ENCODE measurements at regions not wholly inside any gene's neighbourhood (a gene's known extent, or its start where the extent isn't known, plus 50 kb on each side); places are given as distances from the start of the nearest gene placed in this dataset.
"Not testable (repeated sequence)": the region's sequence is repeated elsewhere in the genome, so short reads cannot be mapped to it uniquely, and the experiment has no call there.

DNA sequence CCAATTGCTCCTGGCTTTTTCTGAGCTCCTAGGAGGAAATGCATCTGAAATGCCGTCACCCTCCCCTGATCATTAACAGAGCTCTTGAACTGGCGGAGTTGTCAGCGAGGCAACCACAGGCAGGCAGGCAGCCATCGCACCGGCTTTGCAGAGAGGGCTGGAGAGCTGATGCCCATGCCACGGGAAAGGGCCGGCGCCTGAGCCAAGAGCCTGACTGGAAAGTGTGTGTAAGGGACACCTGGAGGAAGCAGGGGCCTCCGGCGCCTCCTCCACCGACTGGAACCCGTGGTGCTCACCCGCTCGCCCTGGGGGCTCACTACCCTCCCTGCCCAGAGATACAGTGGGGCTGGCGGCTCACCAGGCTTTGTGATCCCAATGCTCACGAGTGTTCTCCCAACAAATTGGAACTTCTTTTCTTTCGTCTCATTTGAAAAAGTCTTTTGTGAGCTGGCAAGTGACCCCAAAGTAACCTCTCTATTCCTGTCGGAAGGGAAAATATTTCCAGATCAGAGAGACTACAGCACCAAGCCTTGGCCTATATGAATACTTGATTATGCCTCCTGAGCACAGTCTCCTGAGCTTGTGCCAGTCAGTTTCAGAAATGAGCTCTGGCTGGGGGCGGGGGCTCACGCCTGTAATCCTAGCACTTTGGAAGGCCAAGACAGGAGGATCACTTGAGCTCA is 97.7 kb upstream of the SLC25A33 start:
- DNase-seq (ENCODE audit: low read depth) = no peak

DNA sequence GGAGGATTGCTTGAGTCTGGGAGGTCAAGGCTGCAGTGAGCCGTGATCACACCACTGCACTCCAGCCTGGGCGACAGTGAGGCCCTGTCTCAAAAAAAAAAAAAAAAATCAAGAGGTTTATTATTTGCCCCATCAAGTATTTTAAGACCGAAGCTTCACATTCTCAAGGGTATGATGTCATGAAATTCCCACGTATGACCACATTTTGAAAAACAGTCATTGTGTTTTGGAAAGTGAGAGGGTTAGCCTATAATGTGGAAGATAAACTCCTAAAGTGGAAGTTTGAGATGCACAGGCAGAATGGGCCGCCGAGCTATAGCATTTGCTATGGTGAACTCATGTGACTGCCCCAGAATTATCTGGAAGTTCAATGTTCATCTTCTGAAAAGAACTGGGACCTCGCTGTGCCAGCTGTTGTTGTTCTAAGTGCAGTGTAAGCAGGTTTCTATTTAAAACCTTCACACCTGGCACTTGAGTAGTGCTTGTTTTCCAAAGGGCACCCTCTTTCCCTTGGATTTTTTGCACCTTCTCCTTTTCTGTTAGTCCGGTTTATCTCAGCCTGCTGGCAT is 96.9 kb upstream of the SLC25A33 start:
- no peak for DNase-seq (ENCODE audit: low read depth)

DNA sequence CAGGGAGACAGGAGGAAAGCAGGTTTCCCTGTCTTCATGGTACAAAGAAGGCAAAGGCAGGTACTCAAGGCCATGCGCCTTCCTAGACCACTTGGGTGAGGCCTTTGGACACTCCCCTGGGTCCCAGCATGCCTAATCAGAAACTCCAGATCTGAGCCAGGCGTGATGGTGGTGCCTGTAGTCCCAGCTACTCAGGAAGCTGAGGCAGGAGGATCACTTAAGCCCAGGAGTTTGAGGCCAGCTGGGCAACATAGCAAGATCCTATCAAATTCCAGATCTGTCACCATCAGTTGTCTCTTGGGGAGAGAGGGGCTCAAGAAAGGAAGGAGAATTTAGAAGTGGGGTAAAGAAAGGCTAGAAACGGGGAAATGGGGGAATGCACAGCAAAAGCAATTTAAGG is 96.3 kb upstream of the SLC25A33 start:
- no peak for DNase-seq (ENCODE audit: low read depth)

DNA sequence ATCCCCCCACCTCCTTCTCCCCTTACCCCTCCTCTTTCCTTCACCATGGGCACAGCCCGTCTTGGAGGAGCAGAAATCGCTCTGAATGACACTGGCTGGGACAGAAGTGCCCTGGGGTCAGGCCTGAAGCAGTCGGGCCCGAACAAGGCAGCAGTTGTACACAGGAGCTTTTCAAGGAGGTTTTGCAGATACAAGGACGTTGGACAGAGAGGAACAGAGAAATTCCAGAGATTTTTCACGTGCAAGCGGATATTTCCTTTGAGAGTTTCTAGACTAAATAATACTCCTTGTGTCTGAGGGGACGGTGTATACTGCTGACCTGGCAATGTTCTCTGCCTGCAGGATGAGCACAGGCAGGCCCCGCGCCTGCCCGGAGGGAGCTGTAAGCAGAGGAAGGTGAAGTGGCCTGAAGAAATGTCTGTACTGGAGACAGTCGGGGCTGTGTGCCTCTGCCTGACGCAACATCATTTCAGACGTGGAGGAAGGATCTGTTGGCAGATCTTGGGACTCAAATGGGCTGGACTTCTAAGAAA is 95.3 kb upstream of the SLC25A33 start:
- DNase-seq (ENCODE audit: low read depth) = no peak

DNA sequence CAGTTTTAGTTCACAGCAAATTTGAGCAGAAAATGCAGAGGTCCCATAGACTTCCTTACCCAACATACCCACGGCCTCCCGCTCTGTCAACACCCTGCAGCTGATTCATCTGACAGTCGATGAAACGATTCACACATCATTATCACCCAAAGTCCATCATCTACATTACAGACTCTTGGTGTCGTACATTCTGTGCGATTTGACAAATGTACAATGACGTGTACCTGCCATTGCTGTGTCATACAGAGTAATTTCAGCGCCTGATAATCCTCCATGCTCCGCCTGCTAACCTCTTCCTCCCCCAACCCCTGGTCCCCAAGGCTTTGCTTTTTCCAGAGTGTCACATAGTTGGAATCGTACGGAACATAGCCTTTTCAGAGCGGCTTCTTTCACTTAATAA is 94.7 kb upstream of the SLC25A33 start:
- DNase-seq (ENCODE audit: low read depth) = no peak

DNA sequence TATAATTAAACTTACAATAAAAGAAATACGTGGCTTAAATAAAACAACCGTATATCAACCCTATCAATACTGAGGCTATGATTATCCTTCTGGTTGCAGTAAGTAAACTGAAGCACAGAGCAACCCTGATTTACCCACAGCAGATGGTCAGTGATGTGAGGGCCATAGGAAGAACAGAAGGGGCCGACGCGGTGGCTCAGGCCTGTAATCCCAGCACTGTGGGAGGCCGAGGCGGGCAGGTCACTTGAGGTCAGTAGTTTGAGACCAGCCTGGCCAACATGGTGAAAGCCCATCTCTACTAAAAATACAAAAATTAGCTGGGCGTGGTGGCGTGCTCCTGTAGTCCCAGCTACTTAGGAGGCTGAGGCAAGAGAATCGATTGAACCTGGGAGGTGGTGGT is 94.2 kb upstream of the SLC25A33 start:
- DNase-seq (ENCODE audit: low read depth) = not testable (repeated sequence)

DNA sequence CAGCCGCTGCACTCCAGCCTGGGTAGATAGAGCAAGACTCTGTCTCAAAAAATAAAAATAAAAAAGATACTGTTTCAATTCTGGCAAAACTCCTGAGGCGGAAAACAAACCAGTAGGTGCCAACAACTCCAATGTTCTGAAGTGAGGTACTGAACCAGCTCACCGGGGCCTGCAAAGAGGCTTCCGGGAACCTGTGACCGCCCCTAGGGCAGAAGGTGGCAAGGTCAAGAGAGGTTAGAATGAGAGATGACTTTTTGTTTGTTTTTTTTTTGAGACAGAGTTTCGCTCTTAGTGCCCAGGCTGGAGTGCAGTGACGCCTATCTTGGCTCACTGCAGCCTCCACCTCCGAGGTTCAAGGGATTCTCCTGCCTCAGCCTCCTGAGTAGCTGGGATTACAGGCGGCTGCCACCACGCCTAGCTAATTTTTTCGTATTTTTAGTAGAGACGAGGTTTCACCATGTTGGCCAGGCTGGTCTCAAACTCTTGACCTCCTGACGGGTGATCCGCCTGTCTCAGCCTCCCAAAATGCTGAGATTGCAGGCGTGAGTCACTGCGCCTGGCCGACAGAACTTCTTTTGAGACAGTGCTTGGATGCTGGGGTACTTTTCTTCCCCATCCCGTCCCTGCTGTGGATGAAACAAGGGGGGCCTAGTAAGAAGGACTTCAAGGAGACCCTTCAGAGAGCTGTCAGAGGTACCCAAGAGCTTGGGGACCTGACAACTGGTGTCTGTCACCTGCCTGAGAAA is 91.9 kb upstream of the SLC25A33 start:
- DNase-seq (ENCODE audit: low read depth) = no peak

DNA sequence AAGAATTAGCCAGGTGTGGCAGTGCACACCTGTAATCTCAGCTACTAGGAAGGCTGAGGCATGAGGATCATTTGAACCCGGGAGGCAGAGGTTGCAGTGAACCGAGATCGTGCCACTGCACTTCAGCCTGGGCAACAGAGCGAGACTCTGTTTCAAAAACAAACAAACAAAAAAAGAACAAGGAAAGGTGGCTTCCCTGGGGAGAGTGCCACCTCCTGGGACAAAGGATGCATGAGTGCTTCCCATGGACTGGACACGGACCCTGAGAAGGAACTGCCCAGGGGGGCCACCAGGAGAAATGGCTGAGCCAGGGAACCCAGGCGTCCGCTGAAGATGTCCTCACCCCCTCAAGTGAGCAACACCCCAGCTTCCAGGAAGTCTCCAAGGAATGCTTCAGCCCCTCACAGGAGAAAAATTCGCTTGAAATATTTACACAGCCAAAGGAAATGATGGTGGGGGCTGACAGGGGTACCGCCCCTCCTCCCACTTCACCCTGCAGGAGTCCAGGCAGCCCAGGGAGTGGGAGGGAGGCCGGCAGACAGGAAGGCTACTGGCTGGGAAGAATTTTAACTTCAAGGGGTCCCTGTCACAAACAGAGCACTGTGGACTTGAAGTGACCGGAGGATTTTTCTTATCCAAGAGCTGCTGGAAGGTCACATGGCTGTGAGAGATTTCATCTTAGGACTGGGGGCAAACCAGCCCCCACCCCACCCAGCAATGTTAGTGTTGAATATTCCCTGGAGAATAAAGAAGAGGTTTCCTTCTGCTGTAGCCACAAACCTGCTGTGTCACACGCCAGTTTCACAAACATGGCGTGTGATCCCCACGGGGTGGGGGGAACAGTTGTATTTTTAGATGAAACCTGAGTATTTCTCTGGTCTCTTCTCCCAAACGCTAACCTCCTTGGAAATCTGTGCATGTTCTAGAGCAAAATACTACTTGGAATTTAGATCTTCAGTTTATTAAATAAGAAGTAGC is 90.8 kb upstream of the SLC25A33 start:
- no peak for DNase-seq (ENCODE audit: low read depth)

DNA sequence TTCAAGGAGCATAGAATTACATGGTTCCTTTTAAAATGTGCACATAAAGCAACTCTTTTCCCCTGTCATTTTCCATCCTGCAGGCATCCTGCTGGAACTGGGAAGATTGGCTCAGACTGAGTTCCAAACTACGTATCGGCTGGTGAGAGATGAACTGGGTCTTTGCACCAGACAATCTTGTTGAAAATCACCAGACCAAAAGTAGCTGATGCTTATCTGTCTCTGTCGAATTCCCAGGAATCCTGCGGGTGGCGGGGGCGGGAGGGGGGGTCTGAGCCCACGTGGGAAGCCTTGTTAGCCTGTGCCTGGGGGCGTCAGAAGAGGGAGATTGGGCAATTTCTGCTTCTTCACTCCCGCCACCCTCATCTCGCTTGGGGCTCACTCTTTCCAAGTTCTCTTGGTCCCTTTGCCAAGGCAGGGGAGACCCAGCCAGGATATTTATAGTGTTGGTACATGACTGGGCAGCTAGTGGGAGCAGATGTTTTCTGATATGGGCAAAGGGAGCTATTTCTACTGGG is 90.1 kb upstream of the SLC25A33 start:
- DNase-seq (ENCODE audit: low read depth) = no peak

DNA sequence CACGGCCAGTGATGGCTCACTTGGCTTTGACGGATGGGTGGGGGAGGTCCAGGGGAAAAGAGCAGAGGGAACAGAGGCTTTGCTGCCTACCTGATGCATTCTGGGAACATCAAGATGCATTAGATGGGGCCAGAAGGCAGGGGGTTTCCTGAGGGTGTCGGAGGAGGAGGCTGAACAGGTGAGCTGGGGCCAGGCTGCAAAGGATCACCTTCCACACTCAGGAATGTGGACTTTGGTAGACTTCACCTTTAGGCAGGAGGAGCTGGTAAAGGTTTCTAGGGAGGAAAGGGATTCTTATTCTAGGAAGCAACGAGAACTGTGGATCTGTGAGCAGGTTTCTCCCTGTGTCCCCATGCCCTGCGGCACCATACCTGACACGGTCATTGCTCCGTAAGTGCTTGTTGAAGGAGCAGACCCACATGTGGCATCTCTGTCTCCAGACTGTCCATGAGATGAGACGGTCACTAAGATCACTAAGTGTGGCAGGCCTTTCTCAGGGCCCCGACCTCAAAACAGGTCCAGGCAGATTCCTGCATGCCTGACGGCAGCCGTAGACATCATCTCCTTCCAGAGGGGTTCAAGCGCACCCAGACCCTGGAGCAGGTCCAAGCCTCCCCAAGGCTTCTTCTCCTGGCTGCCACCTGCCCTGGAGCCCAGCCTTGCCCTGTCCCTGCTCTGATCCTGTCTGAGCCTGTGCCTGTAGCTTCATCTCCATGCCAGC is 89.1 kb upstream of the SLC25A33 start:
- DNase-seq (ENCODE audit: low read depth) = no peak

DNA sequence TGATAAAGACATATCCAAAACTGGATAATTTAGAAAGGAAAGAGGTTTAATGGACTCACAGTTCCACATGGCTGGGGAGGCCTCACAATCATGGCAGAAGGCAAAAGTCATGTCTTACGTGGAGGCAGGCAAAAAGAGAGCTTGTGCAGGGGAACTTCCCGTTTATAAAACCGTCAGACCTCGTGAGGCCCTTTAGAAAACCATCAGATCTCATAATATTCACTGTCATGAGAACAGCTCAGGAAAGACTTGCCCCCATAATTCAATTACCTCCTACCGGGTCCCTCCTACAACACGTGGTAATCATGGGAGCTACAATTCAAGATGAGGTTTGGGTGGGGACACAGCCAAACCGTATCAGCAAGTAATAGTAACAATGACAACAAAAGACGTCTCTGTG is 88.2 kb upstream of the SLC25A33 start:
- DNase-seq (ENCODE audit: low read depth) = no peak

DNA sequence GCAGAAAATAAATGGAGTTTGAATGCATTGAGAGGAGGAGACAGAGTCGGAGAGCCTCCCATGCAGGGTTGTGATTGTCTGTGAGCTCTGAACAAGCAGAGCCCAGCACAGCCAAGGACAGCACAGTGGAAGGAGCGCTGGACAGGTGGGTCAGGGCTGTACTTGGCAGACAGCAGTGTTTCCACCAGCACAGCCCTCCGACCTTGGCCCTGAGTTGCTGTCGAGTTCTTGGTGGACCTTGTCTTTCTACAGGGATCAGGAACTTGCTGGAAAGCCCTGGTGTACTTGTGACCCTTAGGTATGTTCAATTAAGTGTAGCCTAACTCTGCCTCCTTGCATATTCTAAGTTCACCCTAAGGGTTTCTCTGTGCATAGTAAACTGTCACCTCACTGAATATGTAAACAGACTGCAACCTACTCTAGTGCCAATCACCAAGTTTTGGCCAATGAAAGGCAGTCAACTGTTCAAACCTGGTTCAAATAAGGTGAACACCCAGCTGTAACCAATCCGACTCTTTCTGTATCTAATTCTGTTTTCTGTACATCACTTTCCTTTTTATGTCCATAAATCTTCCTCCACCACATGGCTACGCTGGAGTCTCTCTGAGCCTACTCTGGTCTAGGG is 86.6 kb upstream of the SLC25A33 start:
- no peak for DNase-seq (ENCODE audit: low read depth)

DNA sequence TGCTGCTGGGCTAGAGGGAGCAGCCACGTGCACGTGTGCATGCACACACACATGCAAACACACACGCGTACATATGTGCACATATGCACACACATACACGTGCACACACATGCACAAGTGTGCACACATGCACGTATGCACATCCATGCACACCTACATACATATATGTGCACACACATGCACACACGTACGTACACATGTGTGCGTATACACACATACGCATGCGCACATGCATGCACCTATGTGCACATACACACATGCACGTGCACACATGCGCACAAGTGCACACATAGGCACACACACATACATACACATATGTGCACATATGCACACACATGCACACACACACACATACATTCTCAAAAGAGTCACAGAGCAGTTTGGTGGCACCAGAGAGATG is 85.9 kb upstream of the SLC25A33 start:
- no peak for DNase-seq (ENCODE audit: low read depth)

DNA sequence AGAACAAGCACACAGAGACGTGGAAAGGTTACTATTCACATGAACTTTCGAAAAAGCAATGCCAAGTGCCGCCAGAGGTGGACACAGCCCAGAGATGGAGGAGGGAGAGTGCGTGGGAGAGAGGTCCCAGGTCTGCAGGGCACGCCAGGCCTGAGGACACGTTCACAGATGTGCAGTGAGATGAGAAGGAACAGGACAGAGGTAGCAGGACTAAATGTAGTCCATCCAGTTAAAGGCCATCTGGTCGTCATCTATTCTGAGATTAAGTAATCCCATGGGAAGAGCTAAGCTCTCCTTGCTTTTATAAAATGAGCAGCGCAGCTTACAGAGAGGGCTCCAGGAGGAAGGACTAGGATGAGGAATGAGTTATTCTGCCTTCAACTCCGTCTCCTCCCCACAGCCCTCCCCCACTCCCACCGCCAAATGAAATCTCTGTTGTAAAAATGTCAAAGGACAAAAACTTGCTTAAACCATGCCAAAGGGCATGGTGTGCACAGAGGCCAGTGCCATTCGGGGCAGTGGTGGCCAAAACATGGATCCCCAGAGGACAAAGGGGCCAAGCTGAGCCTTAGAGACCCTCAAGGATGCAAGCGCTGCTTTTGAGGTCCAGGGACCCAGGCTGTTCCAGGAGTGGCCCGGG is 85.4 kb upstream of the SLC25A33 start:
- DNase-seq (ENCODE audit: low read depth) = no peak

DNA sequence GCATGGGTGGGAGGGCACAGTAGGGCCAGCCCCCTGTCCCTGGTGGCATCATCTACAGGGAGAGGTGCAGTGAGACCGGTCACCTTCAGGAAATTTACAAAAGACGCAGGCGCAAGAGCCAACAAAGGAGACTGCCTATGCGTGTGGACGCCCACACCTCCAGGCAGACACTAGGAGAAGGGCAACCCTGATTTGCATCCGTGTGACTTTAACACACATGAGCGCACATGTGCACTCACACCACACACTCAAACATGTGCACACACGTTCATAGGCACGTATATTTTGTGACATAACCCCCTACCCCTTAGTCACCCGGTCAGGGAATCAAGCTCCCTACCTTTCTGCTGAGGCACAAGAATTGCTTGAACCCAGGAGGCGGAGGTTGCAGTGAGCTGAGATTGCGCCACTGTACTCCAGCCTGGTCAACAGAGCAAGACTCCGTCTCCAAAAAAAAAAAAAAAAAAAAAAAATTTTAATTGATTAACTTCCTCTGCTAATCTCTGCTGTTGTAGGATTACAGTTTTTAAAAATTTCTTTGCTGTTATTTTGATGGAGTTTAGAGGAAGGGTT is 84.7 kb upstream of the SLC25A33 start:
- no peak for DNase-seq (ENCODE audit: low read depth)

DNA sequence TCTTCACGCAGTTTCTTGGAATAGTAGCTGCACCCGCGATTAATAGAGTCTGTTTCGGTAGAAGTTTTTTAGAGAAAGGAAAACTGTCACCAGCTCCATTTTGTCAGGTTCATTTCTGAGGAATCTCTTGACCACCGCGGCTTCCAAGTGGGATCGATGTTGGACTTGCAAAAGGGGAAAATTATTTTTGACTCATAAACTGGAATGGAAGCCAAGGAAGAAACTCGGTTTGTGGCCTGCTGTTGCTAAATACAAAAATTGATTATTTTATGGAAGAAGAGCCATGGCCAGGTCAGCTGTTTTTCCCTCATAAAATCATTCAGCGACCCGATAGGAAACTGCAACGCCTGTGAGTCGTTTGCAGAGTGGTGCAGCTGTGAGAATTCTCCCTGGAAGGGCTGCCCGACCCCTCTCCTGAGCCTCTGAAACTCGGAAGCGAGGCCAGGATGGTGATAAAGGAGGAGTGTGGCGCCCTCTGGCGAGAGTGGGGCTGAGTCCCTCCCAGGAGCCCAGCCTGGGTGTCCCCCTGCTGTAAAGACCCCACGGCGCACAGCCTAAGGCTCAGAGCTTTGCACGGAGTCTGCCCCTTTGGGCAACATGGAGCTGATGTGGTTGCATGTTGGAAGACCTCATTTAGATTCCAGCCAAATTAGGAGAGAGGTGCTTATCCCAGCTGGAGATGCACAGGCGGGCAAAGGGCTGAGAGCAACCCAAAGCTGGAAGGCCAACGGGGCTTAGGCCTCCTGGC is 83.6 kb upstream of the SLC25A33 start:
- DNase-seq (ENCODE audit: low read depth) = no peak

DNA sequence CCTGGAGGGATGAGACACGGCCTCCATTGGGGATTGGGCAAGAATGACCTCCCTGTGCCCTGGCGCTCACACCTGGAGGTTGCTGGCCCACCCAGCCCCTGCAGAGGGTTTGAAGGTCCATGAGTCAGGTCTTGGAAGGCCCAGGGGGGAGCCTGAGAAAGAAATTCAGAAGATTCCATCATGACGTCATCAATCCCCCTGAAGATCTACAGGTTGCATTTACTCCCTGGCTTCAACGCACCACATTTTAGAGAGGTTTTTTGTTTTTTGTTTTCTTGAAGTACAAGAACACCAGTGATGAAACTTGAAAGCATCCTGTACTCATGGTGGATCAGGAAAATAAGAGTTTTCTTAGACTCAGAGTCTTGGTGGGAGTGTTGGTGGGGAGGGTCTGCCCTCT is 82.4 kb upstream of the SLC25A33 start:
- DNase-seq (ENCODE audit: low read depth) = no peak

DNA sequence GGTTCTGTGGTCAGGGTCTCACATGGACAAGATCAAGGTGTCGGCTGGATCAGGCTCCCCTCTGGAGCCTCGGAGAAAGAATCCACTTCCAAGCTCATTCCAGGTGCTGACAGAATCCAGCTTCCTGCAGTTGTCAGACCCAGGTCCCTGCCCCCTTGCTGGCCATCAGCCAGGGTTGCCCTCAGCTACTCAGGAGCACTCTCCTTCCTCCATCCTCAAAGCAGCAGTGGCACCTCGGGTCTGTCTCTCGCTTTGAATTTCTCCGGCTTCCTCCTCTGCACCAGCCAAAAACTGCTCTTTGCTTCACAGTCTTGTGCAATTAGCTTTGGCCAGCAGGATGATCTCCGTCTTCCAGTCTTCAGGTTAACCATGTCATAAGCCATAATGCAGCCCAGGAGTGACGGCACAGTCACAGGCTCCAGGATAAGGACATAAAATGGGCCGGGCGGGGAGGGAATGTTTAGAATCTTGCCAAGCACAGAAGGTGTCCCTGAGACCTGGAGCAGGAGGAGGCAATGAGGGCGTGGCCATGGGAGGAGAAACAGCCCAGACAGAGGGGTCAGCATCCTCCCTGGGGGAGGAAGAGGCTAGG is 79.4 kb upstream of the SLC25A33 start:
- no peak for DNase-seq (ENCODE audit: low read depth)

DNA sequence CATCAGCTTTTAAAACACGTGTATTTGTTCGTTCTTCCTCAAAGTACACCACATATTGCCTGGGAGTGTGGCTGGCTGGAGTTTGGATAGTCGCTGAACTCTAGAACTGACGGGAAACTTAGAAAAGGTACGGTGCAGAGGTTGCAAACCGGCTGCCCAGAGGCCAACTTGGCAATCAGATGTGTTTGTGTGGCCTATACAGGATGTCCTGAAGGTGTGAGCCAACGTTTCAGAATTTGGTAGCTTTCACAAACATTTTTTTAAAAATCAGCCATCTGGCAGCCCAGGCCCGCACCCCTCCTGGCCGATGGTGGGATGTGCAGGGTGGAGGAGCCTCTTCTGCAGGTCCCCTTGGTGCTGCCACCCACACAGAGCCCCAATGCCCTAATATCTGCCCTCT is 73.6 kb upstream of the SLC25A33 start:
- no peak for DNase-seq (ENCODE audit: low read depth)

Data from fibroblast of the conjunctiva (primary cell).